HEK293T (cell line): ENCODE measurements at regions not wholly inside any gene's neighbourhood (a gene's known extent, or its start where the extent isn't known, plus 50 kb on each side); places are given as distances from the start of the nearest gene placed in this dataset.

Source experiments
- PKNOX1 ChIP-seq: fragments of 450-650 bp; IDR thresholded peaks from 2 replicates; pipeline ENCODE4 v1.6.1; 2016
- SUZ12 ChIP-seq: fragments of 450-650 bp; IDR thresholded peaks from 2 replicates; pipeline ENCODE4 v1.6.1; 2016; ENCODE audit warnings: mild to moderate bottlenecking

- TF ChIP-seq SUZ12 (no peak), PKNOX1 (no peak)
Observed at GRCh38 chr20:40457404-40457803, 231.6 kb downstream of the MAFB start.
